ENCODE measurements at regions not wholly inside any gene's neighbourhood (a gene's known extent, or its start where the extent isn't known, plus 50 kb on each side); places are given as distances from the start of the nearest gene placed in this dataset.

DNA sequence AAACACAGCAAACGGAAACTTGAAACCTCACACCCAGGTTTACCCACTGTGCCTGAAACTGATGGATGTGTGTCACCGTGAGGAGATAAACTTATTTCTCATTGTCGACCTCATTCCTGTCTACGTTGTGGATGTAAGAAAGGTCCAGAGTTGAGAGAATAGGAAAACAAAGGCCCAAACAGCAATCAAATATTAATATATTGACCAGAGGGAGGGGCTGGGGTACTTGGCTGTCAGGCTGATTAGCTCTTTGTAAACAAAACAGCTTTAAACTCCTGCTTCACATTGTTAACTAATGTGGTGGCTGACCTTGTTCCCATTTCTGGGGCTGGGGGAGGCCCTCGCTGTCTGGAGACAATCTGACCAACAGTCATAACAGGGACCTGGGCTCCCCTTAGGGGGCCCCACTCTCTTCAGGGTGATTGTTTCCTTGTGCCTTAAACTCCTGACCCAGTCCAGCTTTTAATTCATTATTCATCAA is 937.6 kb downstream of the MCTP2 start:
- no peak for TF ChIP-seq YY1 (IDR thresholded peaks at IDR 0.05; ENCODE audit: insufficient read depth, insufficient read length)
- no peak for TF ChIP-seq ZNF274 (IDR thresholded peaks at IDR 0.05; ENCODE audit: low read depth, low read length)
- TF ChIP-seq SUZ12 (IDR thresholded peaks at IDR 0.05; ENCODE audit: extremely low read depth, insufficient read depth, insufficient read length), result no peak
